NB4 (cell line): ENCODE measurements at regions not wholly inside any gene's neighbourhood (a gene's known extent, or its start where the extent isn't known, plus 50 kb on each side); places are given as distances from the start of the nearest gene placed in this dataset.

ENCODE experiments used
- DNase-seq: peaks from one replicate; pipeline ENCODE4 v3.0.0; 2010; ENCODE audit warnings: low read depth
- H3K4me3 ChIP-seq: one replicate; pipeline ENCODE4 v1.5.1; 2011; ENCODE audit warnings: mild to moderate bottlenecking, low read depth, low read length, moderate library complexity
- MYC ChIP-seq: IDR thresholded peaks from 2 replicates; pipeline ENCODE4 v1.6.1; 2011; ENCODE audit warnings: low read depth, low read length
- POLR2A ChIP-seq: IDR thresholded peaks from 2 replicates; pipeline ENCODE4 v1.6.1; 2011; ENCODE audit warnings: mild to moderate bottlenecking; ENCODE audit not compliant: insufficient read length; ENCODE audit errors: extremely low read depth
- TF ChIP-seq, protein P1 (sequence below): IDR thresholded peaks from one replicate; pipeline ENCODE4 v1.5.1; 2012; ENCODE audit warnings: low read depth, low read length
- TF ChIP-seq, protein P2 (sequence below): IDR thresholded peaks from 2 replicates; pipeline ENCODE4 v1.6.1; 2011; ENCODE audit warnings: low read depth, low read length

DNA sequence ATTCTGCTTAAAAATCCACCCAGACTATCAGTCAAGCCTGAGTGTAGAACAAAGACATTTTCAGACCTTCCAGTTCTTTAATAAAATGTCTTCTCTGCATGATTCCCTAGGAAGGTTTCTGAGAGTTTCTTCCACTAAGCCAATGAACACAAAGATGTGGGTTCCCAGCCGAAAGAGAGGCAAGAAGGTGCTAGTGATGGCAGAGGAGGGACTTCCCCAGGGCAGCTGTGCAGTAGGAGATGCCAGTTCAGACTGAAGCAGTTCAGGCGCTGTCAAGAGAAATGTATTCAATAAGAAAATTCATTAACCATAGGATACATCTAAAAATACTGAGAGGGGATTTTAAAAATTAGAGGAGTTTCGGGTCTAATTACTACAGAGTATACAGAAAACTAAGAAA lies 83.3 kb downstream of the RND3 start:
- TF ChIP-seq MYC, result no peak
- TF ChIP-seq, protein P1, sequence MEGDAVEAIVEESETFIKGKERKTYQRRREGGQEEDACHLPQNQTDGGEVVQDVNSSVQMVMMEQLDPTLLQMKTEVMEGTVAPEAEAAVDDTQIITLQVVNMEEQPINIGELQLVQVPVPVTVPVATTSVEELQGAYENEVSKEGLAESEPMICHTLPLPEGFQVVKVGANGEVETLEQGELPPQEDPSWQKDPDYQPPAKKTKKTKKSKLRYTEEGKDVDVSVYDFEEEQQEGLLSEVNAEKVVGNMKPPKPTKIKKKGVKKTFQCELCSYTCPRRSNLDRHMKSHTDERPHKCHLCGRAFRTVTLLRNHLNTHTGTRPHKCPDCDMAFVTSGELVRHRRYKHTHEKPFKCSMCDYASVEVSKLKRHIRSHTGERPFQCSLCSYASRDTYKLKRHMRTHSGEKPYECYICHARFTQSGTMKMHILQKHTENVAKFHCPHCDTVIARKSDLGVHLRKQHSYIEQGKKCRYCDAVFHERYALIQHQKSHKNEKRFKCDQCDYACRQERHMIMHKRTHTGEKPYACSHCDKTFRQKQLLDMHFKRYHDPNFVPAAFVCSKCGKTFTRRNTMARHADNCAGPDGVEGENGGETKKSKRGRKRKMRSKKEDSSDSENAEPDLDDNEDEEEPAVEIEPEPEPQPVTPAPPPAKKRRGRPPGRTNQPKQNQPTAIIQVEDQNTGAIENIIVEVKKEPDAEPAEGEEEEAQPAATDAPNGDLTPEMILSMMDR, result no peak
- no peak for TF ChIP-seq POLR2A
- TF ChIP-seq, protein P2, sequence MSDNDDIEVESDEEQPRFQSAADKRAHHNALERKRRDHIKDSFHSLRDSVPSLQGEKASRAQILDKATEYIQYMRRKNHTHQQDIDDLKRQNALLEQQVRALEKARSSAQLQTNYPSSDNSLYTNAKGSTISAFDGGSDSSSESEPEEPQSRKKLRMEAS, result no peak
- DNase-seq, result no peak
- H3K4me3 ChIP-seq, result no peak overlapping the region

DNA sequence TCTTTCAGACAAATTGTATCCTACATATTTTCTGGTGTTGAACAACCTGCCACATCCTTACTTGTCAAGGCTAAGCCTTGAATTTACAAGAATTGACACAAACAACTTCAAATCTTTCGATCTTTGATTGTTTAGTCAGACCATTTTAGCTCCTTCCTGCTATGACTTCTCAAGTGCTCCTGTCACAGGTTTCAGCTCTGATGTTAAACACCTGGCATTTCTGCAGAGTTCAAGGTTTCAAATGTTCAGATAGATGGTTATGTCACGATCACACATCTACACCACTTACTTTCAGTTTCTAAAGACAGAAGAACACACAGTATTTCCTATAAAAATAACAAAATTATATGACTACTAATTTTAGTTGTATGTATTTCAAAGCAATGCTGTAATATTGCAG lies 84.0 kb downstream of the RND3 start:
- peak overlapping the region; percentile 18 for H3K4me3 ChIP-seq

DNA sequence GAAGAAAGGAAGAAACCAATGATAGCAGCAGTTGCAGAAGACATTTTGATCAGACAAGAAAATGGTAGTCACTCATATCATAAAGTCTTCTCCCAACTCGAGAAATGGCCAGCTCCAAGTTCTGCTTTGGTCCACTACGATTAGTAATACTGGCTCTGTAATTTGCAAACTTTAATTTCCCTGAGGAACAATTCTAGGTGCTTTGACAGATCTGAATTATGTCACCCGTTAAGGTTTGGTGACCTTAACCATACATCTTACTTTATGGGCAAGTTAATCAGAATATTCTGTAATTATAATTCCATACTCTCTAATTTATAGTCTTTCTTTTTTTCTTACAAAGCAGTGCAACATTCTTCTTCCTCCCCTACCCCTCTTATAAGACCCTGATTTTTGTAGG lies 84.5 kb downstream of the RND3 start:
- no peak overlapping the region for H3K4me3 ChIP-seq
- TF ChIP-seq POLR2A, result no peak
- TF ChIP-seq, protein P1, result no peak
- TF ChIP-seq, protein P2, result no peak
- no peak for TF ChIP-seq MYC
- DNase-seq, result no peak

More for the DNA sequence above, 84.0 kb downstream of the RND3 start:
- no peak for TF ChIP-seq MYC
- no peak for TF ChIP-seq POLR2A
- TF ChIP-seq, protein P1, result no peak
- TF ChIP-seq, protein P2, result no peak
- DNase-seq, result no peak

DNA sequence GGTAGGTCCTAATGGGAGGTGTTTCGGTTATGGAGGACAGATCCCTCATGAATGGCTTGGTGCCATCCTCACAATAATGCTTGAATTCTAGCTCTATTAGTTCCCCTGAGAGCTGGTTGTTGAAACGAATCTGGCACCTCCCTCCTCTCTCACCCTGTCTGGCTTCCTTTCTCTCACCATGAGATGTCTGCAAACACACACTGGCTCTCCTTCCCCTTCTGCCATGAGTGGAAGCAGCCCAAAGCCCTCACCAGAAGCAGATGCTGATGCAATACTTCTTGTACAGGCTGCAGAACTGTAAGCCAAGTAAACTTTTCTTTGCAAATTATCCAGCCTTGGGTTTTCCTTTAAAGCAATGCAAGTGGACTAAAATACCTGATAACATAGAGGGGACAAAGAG lies 86.6 kb downstream of the RND3 start:
- TF ChIP-seq, protein P2, result no peak
- TF ChIP-seq, protein P1, result no peak
- no peak for TF ChIP-seq MYC
- no peak for TF ChIP-seq POLR2A
- H3K4me3 ChIP-seq, result no peak overlapping the region
- DNase-seq, result no peak

DNA sequence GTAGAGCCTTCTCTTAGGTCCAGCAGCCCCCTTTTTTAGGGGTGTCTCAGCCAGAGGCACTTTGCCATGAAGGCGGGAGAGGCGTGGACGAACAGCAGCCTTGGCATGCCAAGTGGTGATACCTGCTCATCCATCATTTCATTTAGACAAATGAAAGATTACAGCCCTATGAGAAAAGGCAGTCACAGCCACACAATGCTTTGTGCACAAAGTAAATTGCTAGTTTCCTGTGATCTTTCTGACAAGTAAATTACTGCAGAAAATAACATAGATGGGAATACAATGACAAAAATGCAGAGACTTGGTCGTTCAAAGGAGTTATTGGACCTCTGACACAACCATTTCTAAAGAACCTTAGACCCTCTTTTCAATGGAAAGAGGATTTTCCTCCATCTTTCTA lies 94.9 kb downstream of the RND3 start:
- TF ChIP-seq POLR2A (no peak), MYC (no peak)
- TF ChIP-seq, protein P2, result no peak
- TF ChIP-seq, protein P1, result no peak
- no peak overlapping the region for H3K4me3 ChIP-seq
- DNase-seq, result no peak

DNA sequence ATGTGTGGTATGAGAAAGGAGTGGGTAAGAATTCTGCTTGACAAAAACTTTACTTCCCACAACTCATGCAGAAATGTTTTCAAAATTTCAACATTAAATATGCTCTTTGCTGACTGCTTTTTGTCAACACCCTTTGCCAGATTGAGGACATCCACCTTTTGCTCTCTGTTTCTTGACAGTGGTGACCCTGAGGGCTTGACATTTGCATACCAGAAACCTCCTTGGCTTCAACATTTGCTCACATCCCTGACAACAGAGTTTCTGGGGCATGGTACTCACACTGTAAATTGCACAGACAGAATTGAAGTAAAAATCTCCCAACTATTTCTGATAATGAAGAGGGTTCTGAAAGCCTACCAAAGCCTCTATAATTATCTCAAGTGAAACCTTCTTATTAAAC lies 95.7 kb downstream of the RND3 start:
- TF ChIP-seq MYC (no peak), POLR2A (no peak)
- no peak for DNase-seq
- H3K4me3 ChIP-seq, result no peak overlapping the region
